GM12891 (cell line): ENCODE measurements at regions not wholly inside any gene's neighbourhood (a gene's known extent, or its start where the extent isn't known, plus 50 kb on each side); places are given as distances from the start of the nearest gene placed in this dataset.

Experiments used
- PAX5 ChIP-seq: IDR thresholded peaks from 2 replicates; pipeline ENCODE4 v1.6.1; 2011; ENCODE audit warnings: low read length, moderate library complexity, mild to moderate bottlenecking; ENCODE audit not compliant: insufficient read depth, severe bottlenecking
- POLR2A ChIP-seq: IDR thresholded peaks from 2 replicates; pipeline ENCODE4 v1.6.1; 2011; ENCODE audit warnings: low read depth, low read length, control low read depth
- POLR2AphosphoS5 ChIP-seq: IDR thresholded peaks from 2 replicates; pipeline ENCODE4 v1.6.1; 2011; ENCODE audit warnings: low read depth, low read length, control low read depth
- POU2F2 ChIP-seq: IDR thresholded peaks from 2 replicates; pipeline ENCODE4 v1.6.1; 2011; ENCODE audit warnings: low read depth, mild to moderate bottlenecking, control low read depth, low read length, moderate library complexity
- SPI1 ChIP-seq: IDR thresholded peaks from 2 replicates; pipeline ENCODE4 v1.6.1; 2011; ENCODE audit warnings: low read depth, low read length, control low read depth
- TAF1 ChIP-seq: IDR thresholded peaks from 2 replicates; pipeline ENCODE4 v1.6.1; 2011; ENCODE audit warnings: low read depth, low read length, control low read depth

DNA sequence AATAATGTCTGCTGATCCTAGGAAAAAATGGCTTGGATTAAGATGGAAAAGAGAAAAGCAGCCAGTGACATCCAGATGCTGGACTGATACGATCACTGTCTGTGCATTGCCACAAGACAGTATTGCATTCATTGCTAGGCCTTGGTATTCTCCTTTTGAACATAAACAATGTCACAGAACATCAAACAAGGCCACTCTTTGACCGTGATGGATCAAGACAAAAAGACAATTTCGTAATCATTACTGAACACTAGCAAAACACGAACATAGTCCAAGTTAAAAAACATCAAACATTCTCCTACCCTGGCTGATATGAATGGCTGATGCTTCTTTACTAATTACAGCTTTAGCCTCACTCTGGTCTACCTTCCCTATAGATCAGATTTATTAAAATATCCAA is 374.1 kb upstream of the CXorf51B start:
- no peak for TF ChIP-seq TAF1
- no peak for TF ChIP-seq POLR2A
- no peak for TF ChIP-seq POU2F2
- no peak for TF ChIP-seq POLR2AphosphoS5
- TF ChIP-seq SPI1 = no peak
- no peak for TF ChIP-seq PAX5
